AML-193 (cell line): ENCODE measurements at regions not wholly inside any gene's neighbourhood (a gene's known extent, or its start where the extent isn't known, plus 50 kb on each side); places are given as distances from the start of the nearest gene placed in this dataset.

Experiments
- DNase-seq, 2 experiments: peaks; one replicate each; lab custom pipeline; 2025; lab: John Stamatoyannopoulos, UW

- DNase-seq: no peak
Measured at GRCh38 chr4:60175241-60175640, 1024.9 kb upstream of the ADGRL3 start.

GRCh38 chr4:60187428-60187827, 1012.7 kb upstream of the ADGRL3 start:
- DNase-seq: no peak

- no peak for DNase-seq
Measured at GRCh38 chr4:60189286-60189685, 1010.8 kb upstream of the ADGRL3 start.

GRCh38 chr4:60194214-60194613, 1005.9 kb upstream of the ADGRL3 start:
- no peak for DNase-seq

- DNase-seq: no peak
Measured at GRCh38 chr4:60195256-60195655, 1004.9 kb upstream of the ADGRL3 start.

GRCh38 chr4:60201052-60201673, 999.0 kb upstream of the ADGRL3 start:
- peak; percentile 49 to 60 for DNase-seq

- DNase-seq: no peak
Measured at GRCh38 chr4:60209588-60209987, 990.5 kb upstream of the ADGRL3 start.

- no peak for DNase-seq
Measured at GRCh38 chr4:60215906-60216305, 984.2 kb upstream of the ADGRL3 start.

GRCh38 chr4:60216752-60217151, 983.4 kb upstream of the ADGRL3 start:
- no peak for DNase-seq

GRCh38 chr4:60221866-60222265, 978.3 kb upstream of the ADGRL3 start:
- DNase-seq: no peak

GRCh38 chr4:60223208-60223923, 976.8 kb upstream of the ADGRL3 start:
- DNase-seq: no peak

GRCh38 chr4:60241866-60242265, 958.3 kb upstream of the ADGRL3 start:
- no peak for DNase-seq

- no peak for DNase-seq
Measured at GRCh38 chr4:60249784-60250183, 950.3 kb upstream of the ADGRL3 start.

- no peak for DNase-seq
Measured at GRCh38 chr4:60250657-60251056, 949.5 kb upstream of the ADGRL3 start.

GRCh38 chr4:60259781-60260180, 940.3 kb upstream of the ADGRL3 start:
- DNase-seq: no peak

GRCh38 chr4:60266505-60266904, 933.6 kb upstream of the ADGRL3 start:
- no peak for DNase-seq

GRCh38 chr4:60296386-60296785, 903.7 kb upstream of the ADGRL3 start:
- no peak for DNase-seq

- DNase-seq: no peak
Measured at GRCh38 chr4:60313611-60314178, 886.4 kb upstream of the ADGRL3 start.

- no peak for DNase-seq
Measured at GRCh38 chr4:60314416-60314815, 885.7 kb upstream of the ADGRL3 start.

GRCh38 chr4:60315586-60315985, 884.5 kb upstream of the ADGRL3 start:
- no peak for DNase-seq

GRCh38 chr4:60326735-60327134, 873.4 kb upstream of the ADGRL3 start:
- no peak for DNase-seq

GRCh38 chr4:60327651-60328050, 872.5 kb upstream of the ADGRL3 start:
- DNase-seq: no peak

- no peak for DNase-seq
Measured at GRCh38 chr4:60344908-60345307, 855.2 kb upstream of the ADGRL3 start.

- no peak for DNase-seq
Measured at GRCh38 chr4:60345392-60345791, 854.7 kb upstream of the ADGRL3 start.
